RWPE1 (cell line): ENCODE measurements at regions not wholly inside any gene's neighbourhood (a gene's known extent, or its start where the extent isn't known, plus 50 kb on each side); places are given as distances from the start of the nearest gene placed in this dataset.

ENCODE experiments used
- CTCF ChIA-PET: fragments of 350-600 bp; sonication (Branson Sonifier 250); formaldehyde crosslinking; extraction: SDS; loops from one replicate; lab custom pipeline; 2021; lab: Yijun Ruan, JAX
- POLR2A ChIA-PET: fragments of 400-600 bp; formaldehyde crosslinking; extraction: SDS; loops from one replicate; lab custom pipeline; 2020; ENCODE audit warnings: antibody characterized with exemption; ENCODE audit not compliant: low non-redundant PET; lab: Yijun Ruan, JAX
- DNase-seq: peaks from one replicate; pipeline ENCODE4 v3.0.0; 2012; ENCODE audit warnings: low spot score
- H3K27ac ChIP-seq: fragments of 450-650 bp; 2 replicates; pipeline ENCODE4 v1.5.1; 2017
- TF ChIP-seq, protein P1 (sequence below): fragments of 450-650 bp; conservative IDR thresholded peaks from 2 replicates; pipeline ENCODE4 v1.5.1; 2017; ENCODE audit warnings: low read depth, mild to moderate bottlenecking

DNA sequence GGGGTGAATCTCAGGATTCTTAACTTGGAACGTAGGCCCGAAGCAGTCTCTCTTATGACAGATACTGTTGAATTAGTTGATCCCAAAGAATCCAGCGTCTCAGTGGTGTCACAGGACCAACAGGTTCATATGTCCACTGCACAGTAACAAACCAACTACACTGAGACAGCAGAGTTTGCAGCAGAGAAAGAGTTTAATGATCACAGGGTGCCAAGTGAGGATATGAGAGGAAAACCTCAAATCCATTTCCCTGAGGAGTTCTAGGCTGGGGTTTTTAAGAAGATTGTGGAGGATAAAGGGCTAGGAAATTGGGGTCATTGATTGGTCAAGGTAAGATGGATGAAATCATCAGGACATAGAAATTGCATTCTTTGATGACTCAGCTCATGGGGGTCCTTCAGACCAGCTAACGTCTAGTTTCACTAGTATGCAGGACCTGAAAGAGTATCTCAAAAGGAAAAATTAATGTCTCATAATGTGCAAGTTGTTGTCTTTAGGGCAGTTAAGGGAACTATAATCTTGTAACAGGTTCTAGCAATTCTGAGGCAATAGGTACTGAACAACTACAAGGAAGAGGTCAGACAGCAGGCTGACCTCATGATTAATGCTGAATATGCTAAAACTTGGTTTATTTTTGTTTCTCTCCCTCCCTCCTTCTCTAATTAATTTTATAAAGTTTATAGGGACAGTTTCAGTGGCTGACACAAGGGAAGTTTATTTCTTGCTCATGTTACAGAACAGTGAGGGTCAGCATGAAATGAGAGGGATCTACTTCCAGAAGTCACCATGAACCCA is 310.9 kb upstream of the NEBL start:
- POLR2A ChIA-PET: no interaction called here
- TF ChIP-seq, protein P1, sequence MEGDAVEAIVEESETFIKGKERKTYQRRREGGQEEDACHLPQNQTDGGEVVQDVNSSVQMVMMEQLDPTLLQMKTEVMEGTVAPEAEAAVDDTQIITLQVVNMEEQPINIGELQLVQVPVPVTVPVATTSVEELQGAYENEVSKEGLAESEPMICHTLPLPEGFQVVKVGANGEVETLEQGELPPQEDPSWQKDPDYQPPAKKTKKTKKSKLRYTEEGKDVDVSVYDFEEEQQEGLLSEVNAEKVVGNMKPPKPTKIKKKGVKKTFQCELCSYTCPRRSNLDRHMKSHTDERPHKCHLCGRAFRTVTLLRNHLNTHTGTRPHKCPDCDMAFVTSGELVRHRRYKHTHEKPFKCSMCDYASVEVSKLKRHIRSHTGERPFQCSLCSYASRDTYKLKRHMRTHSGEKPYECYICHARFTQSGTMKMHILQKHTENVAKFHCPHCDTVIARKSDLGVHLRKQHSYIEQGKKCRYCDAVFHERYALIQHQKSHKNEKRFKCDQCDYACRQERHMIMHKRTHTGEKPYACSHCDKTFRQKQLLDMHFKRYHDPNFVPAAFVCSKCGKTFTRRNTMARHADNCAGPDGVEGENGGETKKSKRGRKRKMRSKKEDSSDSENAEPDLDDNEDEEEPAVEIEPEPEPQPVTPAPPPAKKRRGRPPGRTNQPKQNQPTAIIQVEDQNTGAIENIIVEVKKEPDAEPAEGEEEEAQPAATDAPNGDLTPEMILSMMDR: no peak

DNA sequence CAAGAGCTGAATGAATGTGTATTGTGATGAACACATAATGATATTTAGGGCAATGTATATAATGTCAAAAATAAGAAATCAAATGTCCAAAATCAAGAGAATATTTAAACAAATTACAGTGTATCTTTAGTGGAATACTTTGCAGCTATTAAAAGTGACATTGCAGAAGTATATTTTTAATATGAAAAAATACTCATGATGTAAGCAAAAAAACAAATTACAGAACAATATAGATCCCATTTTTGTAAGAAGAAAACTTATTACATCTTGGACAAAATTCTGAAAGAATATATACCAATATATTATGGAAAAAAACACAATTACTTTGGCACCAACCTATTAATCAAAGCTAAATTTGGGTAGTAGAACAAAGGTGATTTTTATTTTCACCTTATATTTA is 308.2 kb upstream of the NEBL start:
- no peak for DNase-seq
- ChIA-PET POLR2A (no interaction called here), CTCF (no interaction called here)
- H3K27ac ChIP-seq: no peak overlapping the region
- TF ChIP-seq, protein P1: no peak

More for the DNA sequence above, 310.9 kb upstream of the NEBL start:
- H3K27ac ChIP-seq: no peak overlapping the region
- no peak for DNase-seq
- CTCF ChIA-PET: no interaction called here

DNA sequence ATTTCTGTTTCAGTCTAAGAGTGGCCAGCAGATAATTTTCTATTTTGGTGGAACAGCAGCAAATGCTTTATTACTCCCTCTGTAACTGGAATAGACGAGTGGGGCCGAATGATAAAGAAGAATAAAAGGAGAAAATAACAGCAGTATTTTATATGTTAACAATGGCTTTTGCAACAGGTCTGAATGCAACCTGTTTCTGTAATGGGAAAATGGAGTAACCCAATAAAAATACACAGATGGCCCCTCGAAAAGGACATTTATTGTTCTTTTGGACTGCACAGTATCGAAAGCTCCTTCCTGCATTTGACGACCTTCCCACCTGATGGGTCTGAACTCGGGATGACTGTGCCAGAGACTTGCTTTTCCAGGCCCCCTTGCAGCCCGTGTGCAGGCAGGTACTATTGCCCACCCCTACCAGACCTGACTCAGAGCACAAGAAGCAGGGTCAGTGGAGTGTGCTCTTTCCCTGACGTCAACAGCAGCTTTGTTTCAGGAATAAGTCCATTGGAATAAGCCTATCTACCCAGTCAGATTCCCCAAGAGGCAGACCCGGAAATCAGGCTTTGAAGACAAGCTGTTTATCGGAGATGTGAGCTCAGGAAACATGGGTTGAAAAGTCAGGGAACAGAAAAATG is 306.5 kb upstream of the NEBL start:
- no peak for DNase-seq
- TF ChIP-seq, protein P1: no peak
- H3K27ac ChIP-seq: no peak overlapping the region
- POLR2A ChIA-PET: no interaction called here
- CTCF ChIA-PET: interaction anchor here (0.6 to 1.0 kb wide), 3 partner anchors 37 to 712 kb away, joined by 3 to 4 read pairs (median 3); no protein-coding TSS in a partner anchor

DNA sequence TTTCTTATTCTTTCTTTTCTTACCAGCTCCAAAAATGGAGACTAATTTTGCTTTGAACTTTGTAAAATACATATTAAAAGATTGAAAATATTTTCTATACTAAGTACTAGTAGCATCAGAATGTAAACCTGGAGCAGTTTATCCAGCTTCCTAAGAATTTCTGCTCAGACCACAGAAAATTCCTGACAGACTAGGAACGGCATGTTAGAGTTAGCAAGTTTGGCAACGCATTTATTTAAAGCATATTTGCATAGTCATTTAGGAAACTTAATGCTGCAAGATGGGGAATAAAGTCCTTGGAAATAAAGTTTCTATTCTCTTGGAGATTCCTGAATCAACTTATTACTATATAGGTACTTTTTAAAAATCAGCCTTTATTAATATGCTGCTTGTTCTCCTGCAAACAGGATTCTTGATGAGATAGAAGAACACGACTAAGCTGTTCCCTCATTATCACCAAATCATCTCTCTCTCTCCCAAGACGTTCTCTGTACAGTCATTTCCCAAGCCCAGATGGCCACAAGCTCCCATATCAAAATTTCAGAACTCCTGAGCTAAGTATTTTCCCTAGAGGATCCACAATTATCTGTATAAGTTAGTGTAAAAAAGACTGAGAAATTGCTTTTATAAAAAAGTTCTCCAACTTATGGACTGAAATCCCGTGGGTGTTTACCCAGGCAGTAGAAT is 305.8 kb upstream of the NEBL start:
- H3K27ac ChIP-seq: no peak overlapping the region
- POLR2A ChIA-PET: no interaction called here
- TF ChIP-seq, protein P1: no peak
- DNase-seq: no peak
- CTCF ChIA-PET: interaction anchor here (0.6 to 1.0 kb wide), 2 partner anchors 67 to 712 kb away, joined by 3 to 4 read pairs; no protein-coding TSS in a partner anchor

DNA sequence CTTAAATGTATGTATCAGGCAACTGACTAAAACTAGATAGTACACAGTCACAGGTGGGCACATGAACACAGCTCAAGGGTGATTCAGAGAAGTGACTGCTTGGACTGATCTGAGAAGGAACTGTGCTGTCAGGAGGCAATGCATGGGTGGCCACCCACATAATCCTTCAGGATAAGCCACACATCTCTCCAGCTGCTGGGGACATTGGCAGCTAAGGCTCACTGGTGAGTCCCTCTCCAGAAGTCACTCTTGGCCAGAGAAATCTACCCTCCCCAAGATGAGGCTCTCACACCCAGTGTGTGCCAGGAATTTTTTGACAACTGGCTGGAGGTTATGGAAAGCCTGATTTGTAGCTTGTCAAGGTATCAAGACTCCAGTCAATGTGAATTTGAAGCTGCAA is 302.4 kb upstream of the NEBL start:
- H3K27ac ChIP-seq: no peak overlapping the region
- DNase-seq: no peak
- CTCF ChIA-PET: interaction anchor here (0.6 kb wide), 1 partner anchor 297 kb away, joined by 3 read pairs; no protein-coding TSS in a partner anchor
- POLR2A ChIA-PET: no interaction called here
- TF ChIP-seq, protein P1: no peak

DNA sequence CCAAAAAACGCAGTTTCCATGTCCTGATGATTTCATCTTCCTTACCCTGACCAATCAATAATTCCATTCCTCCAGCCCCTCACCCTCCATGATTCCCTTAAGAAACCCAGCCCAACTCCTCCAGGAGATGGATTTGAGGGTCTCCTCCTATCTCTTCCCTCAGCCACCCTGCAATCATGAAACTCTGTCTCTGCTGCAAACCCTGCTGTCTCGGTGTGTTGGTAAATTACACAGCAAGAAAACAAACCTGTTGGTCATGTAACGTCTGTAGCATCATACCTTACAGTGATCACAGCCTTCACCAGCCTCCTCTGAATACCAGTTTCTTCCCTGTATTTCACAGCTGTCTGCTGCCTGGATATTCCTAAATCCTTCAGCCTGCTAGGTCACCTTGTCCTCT is 300.7 kb upstream of the NEBL start:
- no peak for DNase-seq
- POLR2A ChIA-PET: no interaction called here
- TF ChIP-seq, protein P1: no peak
- CTCF ChIA-PET: no interaction called here
- no peak overlapping the region for H3K27ac ChIP-seq
